ENCODE measurements at regions not wholly inside any gene's neighbourhood (a gene's known extent, or its start where the extent isn't known, plus 50 kb on each side); places are given as distances from the start of the nearest gene placed in this dataset.

DNA sequence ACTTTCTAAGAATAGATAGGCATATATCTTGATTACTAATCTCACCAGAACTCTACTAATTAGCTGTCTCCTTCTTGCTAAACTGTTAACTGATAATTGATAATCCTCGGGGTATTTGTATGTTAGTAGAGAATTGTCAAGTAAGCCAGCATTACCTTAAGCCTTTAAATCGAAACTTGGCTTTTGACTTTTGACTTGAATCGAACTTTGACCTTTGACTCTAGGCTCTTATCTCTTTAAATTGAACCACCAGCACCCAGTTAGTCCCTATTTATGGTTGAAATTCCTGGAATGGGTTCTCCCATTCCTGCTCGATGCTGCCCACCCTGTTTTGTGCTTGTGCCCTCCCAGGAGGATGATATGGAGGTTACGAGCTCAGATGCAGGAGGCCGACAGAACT, 244.4 kb downstream of the TGFB2 start:
- POLR2A ChIA-PET, result no interaction called here
- intact Hi-C loops (cut with micrococcal nuclease), result no loop called here
- Mint-ChIP-seq H3K27me3 (peaks cover 7% of the 10 kb centered on the region), H3K9me3 (no peaks in the 10 kb centered on the region), H3K27ac (no peak overlapping the region), H3K4me1 (ENCODE audit: low read depth) (no peaks in the 10 kb centered on the region), H3K36me3 (no peaks in the 10 kb centered on the region), H3K4me3 (no peak overlapping the region)
- CTCF ChIA-PET, result no interaction called here
- no peak for DNase-seq

DNA sequence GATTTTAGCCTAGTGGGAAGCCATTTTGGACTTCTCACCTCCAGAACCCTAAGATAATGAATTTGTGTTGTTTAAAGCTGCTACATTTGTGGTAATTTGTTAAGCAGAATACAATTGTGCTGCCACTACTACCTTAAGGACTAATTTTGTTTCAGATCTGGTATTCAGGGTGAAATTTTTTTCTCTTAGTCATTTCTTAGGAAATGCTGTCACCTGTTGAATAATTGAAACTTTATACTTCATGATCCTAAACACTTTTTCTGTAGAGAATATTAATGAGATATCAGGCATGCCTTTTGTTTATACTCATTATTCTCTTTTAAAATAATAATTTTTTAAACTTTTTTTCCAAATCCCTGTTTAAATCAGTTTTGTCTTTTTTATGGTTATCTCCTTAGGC, 246.8 kb downstream of the TGFB2 start:
- ChIA-PET POLR2A (no interaction called here), CTCF (no interaction called here)
- Mint-ChIP-seq H3K36me3 (no peaks in the 10 kb centered on the region), H3K9me3 (no peaks in the 10 kb centered on the region), H3K4me1 (ENCODE audit: low read depth) (no peaks in the 10 kb centered on the region), H3K27me3 (peaks cover 8% of the 10 kb centered on the region), H3K4me3 (no peak overlapping the region), H3K27ac (no peak overlapping the region)
- no peak for DNase-seq
- intact Hi-C loops (cut with micrococcal nuclease), result no loop called here

GRCh38 chr1:218592688-218593087, 247.6 kb downstream of the TGFB2 start:
- DNase-seq, result no peak
- Mint-ChIP-seq H3K9me3 (no peaks in the 10 kb centered on the region), H3K27ac (no peak overlapping the region), H3K4me1 (ENCODE audit: low read depth) (no peaks in the 10 kb centered on the region), H3K4me3 (no peak overlapping the region), H3K27me3 (peaks cover 9% of the 10 kb centered on the region), H3K36me3 (no peaks in the 10 kb centered on the region)
- POLR2A ChIA-PET, result no interaction called here
- intact Hi-C loops (cut with micrococcal nuclease), result no loop called here
- CTCF ChIA-PET, result no interaction called here

DNA sequence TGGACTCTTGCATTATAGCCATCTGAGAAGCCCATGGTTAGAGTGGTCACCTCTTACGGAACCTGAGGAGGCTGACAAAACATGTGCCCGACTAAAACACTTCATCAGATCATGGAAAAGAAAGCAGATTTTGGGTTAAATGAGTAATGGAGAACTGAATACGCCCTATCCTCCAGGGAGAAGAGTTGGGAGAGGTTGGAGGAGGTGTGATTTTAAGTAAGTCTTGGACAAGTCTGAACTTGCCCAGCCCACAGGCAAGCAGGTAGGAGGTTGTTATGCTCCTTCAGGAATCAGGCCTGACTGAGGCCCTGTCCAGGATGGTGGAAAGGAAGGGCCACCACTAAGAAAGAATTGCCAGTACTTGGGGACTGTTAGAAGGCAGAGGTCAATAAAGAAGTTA, 255.8 kb downstream of the TGFB2 start:
- no peak for DNase-seq
- peaks cover 2% of the 10 kb centered on the region for H3K27me3 Mint-ChIP-seq
- no peaks in the 10 kb centered on the region for H3K9me3 Mint-ChIP-seq
- no peak overlapping the region for H3K27ac Mint-ChIP-seq
- H3K4me3 Mint-ChIP-seq, result no peak overlapping the region
- no peaks in the 10 kb centered on the region for H3K36me3 Mint-ChIP-seq
- H3K4me1 Mint-ChIP-seq (ENCODE audit: low read depth), result no peaks in the 10 kb centered on the region
- ChIA-PET CTCF (no interaction called here), POLR2A (no interaction called here)
- intact Hi-C loops (cut with micrococcal nuclease), result no loop called here

GRCh38 chr1:218604217-218604616, 259.1 kb downstream of the TGFB2 start:
- intact Hi-C loops (cut with micrococcal nuclease), result no loop called here
- no peaks in the 10 kb centered on the region for H3K36me3 Mint-ChIP-seq
- CTCF ChIA-PET, result no interaction called here
- no peaks in the 10 kb centered on the region for H3K27me3 Mint-ChIP-seq
- no peak overlapping the region for H3K27ac Mint-ChIP-seq
- POLR2A ChIA-PET, result no interaction called here
- H3K4me3 Mint-ChIP-seq, result no peak overlapping the region
- H3K4me1 Mint-ChIP-seq (ENCODE audit: low read depth), result no peaks in the 10 kb centered on the region
- peaks cover 11% of the 10 kb centered on the region for H3K9me3 Mint-ChIP-seq
- DNase-seq, result no peak

GRCh38 chr1:218611916-218612585, 266.9 kb downstream of the TGFB2 start:
- CTCF ChIA-PET, result no interaction called here
- intact Hi-C loops (cut with micrococcal nuclease), result no loop called here
- no peaks in the 10 kb centered on the region for H3K36me3 Mint-ChIP-seq

GRCh38 chr1:218613105-218613504, 268.0 kb downstream of the TGFB2 start:
- no peak overlapping the region for H3K4me3 Mint-ChIP-seq
- DNase-seq, result no peak
- no peak overlapping the region for H3K27ac Mint-ChIP-seq
- H3K36me3 Mint-ChIP-seq, result no peaks in the 10 kb centered on the region
- CTCF ChIA-PET, result no interaction called here
- H3K9me3 Mint-ChIP-seq, result peaks cover 6% of the 10 kb centered on the region
- POLR2A ChIA-PET, result no interaction called here
- H3K4me1 Mint-ChIP-seq (ENCODE audit: low read depth), result no peaks in the 10 kb centered on the region
- H3K27me3 Mint-ChIP-seq, result no peaks in the 10 kb centered on the region
- intact Hi-C loops (cut with micrococcal nuclease), result no loop called here

More at GRCh38 chr1:218611916-218612585, 266.9 kb downstream of the TGFB2 start:
- peaks cover 8% of the 10 kb centered on the region for H3K9me3 Mint-ChIP-seq
- POLR2A ChIA-PET, result no interaction called here
- no peak overlapping the region for H3K27ac Mint-ChIP-seq
- H3K4me3 Mint-ChIP-seq, result no peak overlapping the region
- no peaks in the 10 kb centered on the region for H3K4me1 Mint-ChIP-seq (ENCODE audit: low read depth)
- no peak for DNase-seq
- no peaks in the 10 kb centered on the region for H3K27me3 Mint-ChIP-seq

GRCh38 chr1:218614031-218614430, 268.9 kb downstream of the TGFB2 start:
- H3K27me3 Mint-ChIP-seq, result no peaks in the 10 kb centered on the region
- intact Hi-C loops (cut with micrococcal nuclease), result no loop called here
- DNase-seq, result no peak
- H3K36me3 Mint-ChIP-seq, result no peaks in the 10 kb centered on the region
- no peaks in the 10 kb centered on the region for H3K9me3 Mint-ChIP-seq
- no peak overlapping the region for H3K4me3 Mint-ChIP-seq
- H3K27ac Mint-ChIP-seq, result no peak overlapping the region
- H3K4me1 Mint-ChIP-seq (ENCODE audit: low read depth), result no peaks in the 10 kb centered on the region
- ChIA-PET POLR2A (no interaction called here), CTCF (no interaction called here)

DNA sequence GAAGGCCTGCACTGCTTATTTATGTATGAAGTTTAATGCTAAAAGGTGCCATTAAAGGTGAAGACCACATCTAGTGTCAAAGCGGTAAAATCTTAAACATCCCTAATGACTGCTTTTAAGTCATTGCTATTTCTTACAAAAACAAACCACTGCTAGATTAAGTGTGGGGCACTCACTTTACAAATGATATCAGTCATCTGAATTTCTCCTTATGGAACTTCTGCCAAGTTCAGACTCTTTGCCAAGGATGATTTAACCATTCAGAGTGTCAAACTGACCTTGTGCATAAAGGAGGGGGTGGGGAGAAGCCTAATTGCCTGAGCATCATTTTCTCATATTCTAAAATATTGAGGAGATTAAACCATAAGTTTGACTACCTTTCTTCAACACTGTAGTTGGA, 271.5 kb downstream of the TGFB2 start:
- H3K9me3 Mint-ChIP-seq, result no peaks in the 10 kb centered on the region
- no peak for DNase-seq
- H3K27me3 Mint-ChIP-seq, result no peaks in the 10 kb centered on the region
- H3K27ac Mint-ChIP-seq, result no peak overlapping the region
- ChIA-PET POLR2A (no interaction called here), CTCF (no interaction called here)
- intact Hi-C loops (cut with micrococcal nuclease), result no loop called here
- H3K4me3 Mint-ChIP-seq, result no peak overlapping the region
- H3K4me1 Mint-ChIP-seq (ENCODE audit: low read depth), result no peaks in the 10 kb centered on the region
- no peaks in the 10 kb centered on the region for H3K36me3 Mint-ChIP-seq

DNA sequence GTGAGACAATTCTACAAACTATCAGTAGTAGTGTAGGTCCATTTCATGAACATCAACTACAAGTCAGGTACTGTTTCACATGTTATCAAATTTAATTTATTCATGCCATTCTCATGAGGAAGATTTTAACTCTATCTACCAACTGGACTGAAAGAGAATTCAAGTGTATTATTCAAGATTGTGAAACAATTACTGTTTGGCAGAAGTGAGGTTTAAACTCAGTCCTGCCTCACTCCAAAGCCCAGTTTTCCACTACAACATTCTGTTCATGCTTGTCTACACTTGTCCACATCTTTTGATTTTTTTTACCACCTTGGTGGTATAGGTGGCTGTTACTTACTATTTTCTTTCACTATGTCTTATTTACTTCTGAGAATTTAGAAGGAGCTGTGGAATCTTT, 272.9 kb downstream of the TGFB2 start:
- POLR2A ChIA-PET, result no interaction called here

DNA sequence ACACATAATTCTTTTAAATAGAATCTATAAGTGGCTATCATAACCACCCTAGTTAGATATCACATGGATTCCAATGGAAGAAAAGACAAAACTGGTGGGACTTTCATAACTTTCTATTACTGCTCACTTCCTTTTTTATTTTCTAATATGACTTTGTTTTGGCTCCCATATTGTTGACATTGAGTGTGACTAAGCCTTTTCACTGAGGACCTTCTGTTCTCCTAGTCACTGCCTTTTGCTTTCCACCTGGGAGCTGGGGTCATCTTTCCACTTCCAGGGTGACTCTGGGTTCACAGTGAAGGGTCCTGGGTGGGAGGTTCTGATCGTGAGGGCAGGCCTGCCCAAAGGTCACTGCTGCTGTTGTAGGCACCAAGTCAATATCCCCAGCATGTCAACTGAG, 275.8 kb downstream of the TGFB2 start:
- CTCF ChIA-PET, result no interaction called here
- no peaks in the 10 kb centered on the region for H3K27me3 Mint-ChIP-seq

More for the DNA sequence above, 272.9 kb downstream of the TGFB2 start:
- Mint-ChIP-seq H3K27me3 (no peaks in the 10 kb centered on the region), H3K4me3 (no peak overlapping the region), H3K9me3 (no peaks in the 10 kb centered on the region), H3K4me1 (ENCODE audit: low read depth) (no peaks in the 10 kb centered on the region), H3K27ac (no peak overlapping the region), H3K36me3 (no peaks in the 10 kb centered on the region)
- no peak for DNase-seq
- intact Hi-C loops (cut with micrococcal nuclease), result no loop called here
- CTCF ChIA-PET, result no interaction called here

DNA sequence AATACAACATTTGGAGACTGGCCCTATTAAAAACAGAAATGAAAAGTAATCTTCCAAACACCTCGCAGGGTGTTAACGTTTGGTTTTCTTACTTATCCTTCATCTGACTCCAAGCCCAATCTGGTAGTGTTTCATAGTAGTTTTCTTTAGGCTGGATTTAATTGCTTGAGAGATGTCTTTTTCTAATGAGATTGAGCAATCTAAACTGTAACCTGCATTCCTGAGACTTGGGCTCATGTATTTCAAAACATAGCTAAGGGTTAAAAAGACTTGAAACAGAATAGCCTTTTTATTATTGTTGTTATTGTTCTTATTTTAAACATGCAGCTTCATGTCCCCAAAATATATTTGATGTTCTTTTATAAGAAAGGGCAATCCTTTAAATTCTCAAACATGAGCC, 278.9 kb downstream of the TGFB2 start:
- ChIA-PET POLR2A (no interaction called here), CTCF (no interaction called here)
- Mint-ChIP-seq H3K27ac (no peak overlapping the region), H3K9me3 (peaks cover 16% of the 10 kb centered on the region), H3K4me3 (no peak overlapping the region), H3K4me1 (ENCODE audit: low read depth) (no peaks in the 10 kb centered on the region), H3K36me3 (no peaks in the 10 kb centered on the region), H3K27me3 (no peaks in the 10 kb centered on the region)
- intact Hi-C loops (cut with micrococcal nuclease), result no loop called here
- DNase-seq, result no peak

More for the DNA sequence above, 275.8 kb downstream of the TGFB2 start:
- intact Hi-C loops (cut with micrococcal nuclease), result no loop called here
- Mint-ChIP-seq H3K9me3 (no peaks in the 10 kb centered on the region), H3K27ac (no peak overlapping the region), H3K4me1 (ENCODE audit: low read depth) (no peaks in the 10 kb centered on the region), H3K4me3 (no peak overlapping the region), H3K36me3 (no peaks in the 10 kb centered on the region)
- no peak for DNase-seq
- POLR2A ChIA-PET, result no interaction called here

DNA sequence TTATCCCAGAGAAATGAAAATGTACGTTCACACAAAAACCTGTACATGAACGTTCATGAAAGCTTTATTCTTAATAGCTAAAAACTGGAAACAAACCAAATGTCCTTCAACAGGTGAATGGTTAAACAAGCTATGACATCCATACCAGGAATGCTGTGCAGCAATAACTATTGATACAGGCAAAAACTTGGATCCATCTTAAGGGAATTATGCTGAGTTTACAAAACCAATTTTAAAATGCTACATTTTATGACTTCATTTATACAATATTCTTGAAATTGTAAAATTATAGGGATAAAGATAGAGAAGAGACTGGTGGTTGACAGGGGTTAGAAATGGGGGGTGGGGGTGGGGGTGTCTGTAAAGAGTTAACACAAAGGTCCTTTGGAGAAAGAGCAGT, 280.3 kb downstream of the TGFB2 start:
- POLR2A ChIA-PET, result no interaction called here
- no peaks in the 10 kb centered on the region for H3K36me3 Mint-ChIP-seq
- CTCF ChIA-PET, result no interaction called here
- no peak for DNase-seq
- no peaks in the 10 kb centered on the region for H3K4me1 Mint-ChIP-seq (ENCODE audit: low read depth)
- no peaks in the 10 kb centered on the region for H3K27me3 Mint-ChIP-seq
- H3K4me3 Mint-ChIP-seq, result no peak overlapping the region
- peaks cover 22% of the 10 kb centered on the region for H3K9me3 Mint-ChIP-seq
- intact Hi-C loops (cut with micrococcal nuclease), result no loop called here
- no peak overlapping the region for H3K27ac Mint-ChIP-seq
